GM12878 (cell line): ENCODE measurements at regions not wholly inside any gene's neighbourhood (a gene's known extent, or its start where the extent isn't known, plus 50 kb on each side); places are given as distances from the start of the nearest gene placed in this dataset.

Experiments
- ATAC-seq: fragments of 200-7000 bp; cut with Tn5 transposase; 3 replicates; pipeline ENCODE4 v1.9.1; 2020; ENCODE audit warnings: mild to moderate bottlenecking, moderate library complexity
- BruUV-seq: library from RNA; stranded (reverse); fragments of 400-500 nt; replicated peaks from 2 replicates; lab custom pipeline; 2021; lab: Mats Ljungman, UMichigan
- CTCF ChIA-PET: fragments of 300-600 bp; sonication (Branson Sonifier 250); formaldehyde crosslinking; extraction: SDS; loops from one replicate; lab custom pipeline; 2021; ENCODE audit warnings: inconsistent platforms; lab: Yijun Ruan, JAX
- POLR2A ChIA-PET: fragments of 350-600 bp; formaldehyde crosslinking; extraction: SDS; loops from one replicate; lab custom pipeline; 2021; ENCODE audit warnings: inconsistent platforms; lab: Charles Lee
- RAD21 ChIA-PET: fragments of 300-600 bp; sonication (Branson Sonifier 250); formaldehyde crosslinking; loops from one replicate; lab custom pipeline; 2023; ENCODE audit warnings: antibody characterized with exemption; ENCODE audit not compliant: unreplicated experiment; lab: Charles Lee
- SMC1A ChIA-PET: fragments of 300-600 bp; sonication (Branson Sonifier 250); formaldehyde crosslinking; loops from one replicate; lab custom pipeline; 2023; ENCODE audit not compliant: unreplicated experiment, uncharacterized antibody; lab: Charles Lee
- DNase-seq: peaks from one replicate; pipeline ENCODE4 v3.0.0-alpha.2; 2011; ENCODE audit warnings: low read depth, low spot score
- FAIRE-seq: peaks from 3 replicates; lab custom pipeline; 2011; peaks lifted over from hg19 to GRCh38; lab: Jason Lieb, UNC
- H2AFZ ChIP-seq: 2 replicates; pipeline ENCODE4 v1.6.0; 2011; ENCODE audit warnings: low read depth, low read length, control low read depth; ENCODE audit not compliant: control insufficient read depth
- H3K27ac ChIP-seq: 2 replicates; pipeline ENCODE4 v1.5.1; 2011; ENCODE audit warnings: control low read depth; ENCODE audit not compliant: control insufficient read depth, insufficient read depth
- H3K27me3 ChIP-seq, 2 experiments: replicated peaks in 1 of 2; 2 replicates each; pipeline versions ENCODE4 v1.6.0 to v1.6.1; 2011; ENCODE audit warnings: low read length in 1 of 2; ENCODE audit not compliant: control insufficient read depth in 2 of 2, insufficient read depth in 2 of 2
- H3K36me3 ChIP-seq, 2 experiments: 2 replicates each; pipeline ENCODE4 v1.5.1; 2011; ENCODE audit warnings: low read length in 1 of 2; ENCODE audit not compliant: control insufficient read depth in 2 of 2, insufficient read depth in 2 of 2
- H3K4me1 ChIP-seq: 2 replicates; pipeline ENCODE4 v1.6.1; 2011; ENCODE audit warnings: mild to moderate bottlenecking, low read length, moderate library complexity, mixed read lengths; ENCODE audit not compliant: control insufficient read depth, insufficient read depth
- H3K4me2 ChIP-seq: 2 replicates; pipeline ENCODE4 v1.6.0; 2011; ENCODE audit warnings: control low read depth; ENCODE audit not compliant: control insufficient read depth, insufficient read depth
- H3K4me3 ChIP-seq: fragments of 200-600 bp; sonication (generic); 2 replicates; pipeline ENCODE4 v1.5.1; 2016
- H3K79me2 ChIP-seq: 2 replicates; pipeline ENCODE4 v1.6.0; 2011; ENCODE audit warnings: low read length; ENCODE audit not compliant: control insufficient read depth, insufficient read depth
- H3K9ac ChIP-seq: 2 replicates; pipeline ENCODE4 v1.8.0; 2011; ENCODE audit warnings: low read length, control low read depth, mixed read lengths; ENCODE audit not compliant: control insufficient read depth, insufficient read depth
- H3K9me3 ChIP-seq: replicated peaks from 3 replicates; pipeline ENCODE4 v1.5.1; 2011; ENCODE audit warnings: mild to moderate bottlenecking, low read length; ENCODE audit not compliant: control insufficient read depth, insufficient read depth
- H4K20me1 ChIP-seq: 2 replicates; pipeline ENCODE4 v1.6.0; 2011; ENCODE audit not compliant: control insufficient read depth, insufficient read depth
- BMI1 ChIP-seq: fragments of 450-650 bp; IDR thresholded peaks from 2 replicates; pipeline ENCODE4 v1.6.1; 2016; ENCODE audit warnings: mild to moderate bottlenecking, moderate library complexity, borderline replicate concordance
- CBFB ChIP-seq: IDR thresholded peaks from 2 replicates; pipeline ENCODE4 v1.6.1; 2016; ENCODE audit warnings: antibody characterized with exemption, low read depth
- CREB1 ChIP-seq: IDR thresholded peaks from 2 replicates; pipeline ENCODE4 v1.6.1; 2012; ENCODE audit warnings: low read depth, mild to moderate bottlenecking, inconsistent platforms
- FOXM1 ChIP-seq: IDR thresholded peaks from 2 replicates; pipeline ENCODE4 v1.6.1; 2012; ENCODE audit warnings: low read depth, mild to moderate bottlenecking, inconsistent platforms, low read length, moderate library complexity
- KDM1A ChIP-seq: fragments of 200-600 bp; sonication (generic); IDR thresholded peaks from 2 replicates; pipeline ENCODE4 v1.6.1; 2016; ENCODE audit warnings: borderline replicate concordance
- MTA3 ChIP-seq: IDR thresholded peaks from 2 replicates; pipeline ENCODE4 v1.6.1; 2012; ENCODE audit warnings: low read length, inconsistent platforms, borderline replicate concordance
- NBN ChIP-seq: fragments of 450-650 bp; IDR thresholded peaks from 2 replicates; pipeline ENCODE4 v1.6.1; 2016
- RELA ChIP-seq: fragments of 450-650 bp; IDR thresholded peaks from 2 replicates; pipeline ENCODE4 v1.8.0; 2014; ENCODE audit warnings: borderline replicate concordance; ENCODE audit not compliant: partially characterized antibody
- SMARCA5 ChIP-seq: fragments of 450-650 bp; IDR thresholded peaks from 2 replicates; pipeline ENCODE4 v1.6.1; 2017; ENCODE audit warnings: mild to moderate bottlenecking
- ZNF384 ChIP-seq: IDR thresholded peaks from 2 replicates; pipeline ENCODE4 v1.6.1; 2012; ENCODE audit warnings: low read depth, mild to moderate bottlenecking, low read length, improper control_type of control experiment, borderline replicate concordance
- WGBS: methylation state at CpG from one replicate; pipeline ENCODE4 v1.1.6; 2016; ENCODE audit warnings: low lambda C conversion rate; ENCODE audit not compliant: insufficient replicate concordance, insufficient coverage; ENCODE audit errors: missing lambda C conversion rate; 5-methylcytosine and 5-hydroxymethylcytosine counted together
- in situ Hi-C: fragments of 300-500 bp; cut with MboI; formaldehyde crosslinking; loops from 9 replicates; pipeline ENCODE4 v1.14.3; 2018; ENCODE audit warnings: mixed read lengths
- intact Hi-C: fragments of 100-400 bp; cut with micrococcal nuclease; formaldehyde crosslinking; loops from one replicate; pipeline ENCODE4 v1.14.2; 2022; ENCODE audit not compliant: unreplicated experiment
- TF ChIP-seq, protein P1 (sequence below): IDR thresholded peaks from 2 replicates; pipeline ENCODE4 v1.6.1; 2012; ENCODE audit warnings: low read depth, low read length, improper control_type of control experiment
- TF ChIP-seq, protein P2 (sequence below): fragments of 150-350 bp; IDR thresholded peaks from 2 replicates; pipeline ENCODE4 v1.6.1; 2016; ENCODE audit warnings: low read depth, low read length
- TF ChIP-seq, protein P3 (sequence below): fragments of 450-650 bp; IDR thresholded peaks from 2 replicates; pipeline ENCODE4 v1.6.1; 2016; ENCODE audit warnings: mild to moderate bottlenecking, moderate library complexity, borderline replicate concordance

DNA sequence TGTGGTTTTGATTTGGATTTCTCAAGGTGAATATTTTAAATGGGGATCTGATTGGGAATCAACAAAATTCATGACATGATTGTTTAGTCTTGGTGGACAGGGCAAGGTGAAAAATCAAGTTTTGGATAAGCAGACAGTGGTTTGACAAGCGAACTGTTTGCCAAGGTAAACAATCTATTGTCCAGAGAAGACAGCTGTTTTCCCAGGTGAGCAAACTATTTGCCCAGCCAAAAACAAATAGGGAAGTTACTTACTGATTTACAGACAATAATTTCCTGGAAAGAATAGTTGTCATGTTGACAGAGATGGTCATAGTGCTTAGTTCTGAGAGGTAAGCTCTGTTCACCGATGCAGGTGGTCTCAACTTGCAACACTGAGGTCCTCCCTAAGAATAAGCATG, 94.0 kb upstream of the STEAP1B start:
- Histone ChIP-seq H3K4me2 (no peak overlapping the region), H3K79me2 (no peaks in the 10 kb centered on the region), H3K4me3 (no peak overlapping the region), H3K27ac (no peak overlapping the region), H3K27me3 (peaks cover 0 to 8% of the 10 kb centered on the region in 2 experiments), H3K9me3 (no peaks in the 10 kb centered on the region; the same call in 1 of the 3 replicates), H4K20me1 (no peaks in the 10 kb centered on the region), H2AFZ (no peak overlapping the region), H3K36me3 (no peaks in the 10 kb centered on the region), H3K4me1 (no peaks in the 10 kb centered on the region), H3K9ac (no peak overlapping the region)
- 51% methylated on average over 2 of the region's 2 CpGs for WGBS
- FAIRE-seq (no peak), DNase-seq (no peak), ATAC-seq (no peak)
- in situ Hi-C loops = no loop called here
- ChIA-PET CTCF (interaction anchor here (1.4 kb wide), 1 partner anchor 130 kb away, joined by 3 read pairs; no protein-coding TSS in a partner anchor), RAD21 (no interaction called here), SMC1A (no interaction called here), POLR2A (no interaction called here)
- intact Hi-C loops = no loop called here
- TF ChIP-seq, protein P1, sequence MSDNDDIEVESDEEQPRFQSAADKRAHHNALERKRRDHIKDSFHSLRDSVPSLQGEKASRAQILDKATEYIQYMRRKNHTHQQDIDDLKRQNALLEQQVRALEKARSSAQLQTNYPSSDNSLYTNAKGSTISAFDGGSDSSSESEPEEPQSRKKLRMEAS = no peak
- TF ChIP-seq CREB1 (no peak), SMARCA5 (no peak), NBN (no peak), ZNF384 (no peak), BMI1 (no peak), FOXM1 (no peak), MTA3 (no peak), KDM1A (no peak), CBFB (no peak), RELA (no peak)
- TF ChIP-seq, protein P2, sequence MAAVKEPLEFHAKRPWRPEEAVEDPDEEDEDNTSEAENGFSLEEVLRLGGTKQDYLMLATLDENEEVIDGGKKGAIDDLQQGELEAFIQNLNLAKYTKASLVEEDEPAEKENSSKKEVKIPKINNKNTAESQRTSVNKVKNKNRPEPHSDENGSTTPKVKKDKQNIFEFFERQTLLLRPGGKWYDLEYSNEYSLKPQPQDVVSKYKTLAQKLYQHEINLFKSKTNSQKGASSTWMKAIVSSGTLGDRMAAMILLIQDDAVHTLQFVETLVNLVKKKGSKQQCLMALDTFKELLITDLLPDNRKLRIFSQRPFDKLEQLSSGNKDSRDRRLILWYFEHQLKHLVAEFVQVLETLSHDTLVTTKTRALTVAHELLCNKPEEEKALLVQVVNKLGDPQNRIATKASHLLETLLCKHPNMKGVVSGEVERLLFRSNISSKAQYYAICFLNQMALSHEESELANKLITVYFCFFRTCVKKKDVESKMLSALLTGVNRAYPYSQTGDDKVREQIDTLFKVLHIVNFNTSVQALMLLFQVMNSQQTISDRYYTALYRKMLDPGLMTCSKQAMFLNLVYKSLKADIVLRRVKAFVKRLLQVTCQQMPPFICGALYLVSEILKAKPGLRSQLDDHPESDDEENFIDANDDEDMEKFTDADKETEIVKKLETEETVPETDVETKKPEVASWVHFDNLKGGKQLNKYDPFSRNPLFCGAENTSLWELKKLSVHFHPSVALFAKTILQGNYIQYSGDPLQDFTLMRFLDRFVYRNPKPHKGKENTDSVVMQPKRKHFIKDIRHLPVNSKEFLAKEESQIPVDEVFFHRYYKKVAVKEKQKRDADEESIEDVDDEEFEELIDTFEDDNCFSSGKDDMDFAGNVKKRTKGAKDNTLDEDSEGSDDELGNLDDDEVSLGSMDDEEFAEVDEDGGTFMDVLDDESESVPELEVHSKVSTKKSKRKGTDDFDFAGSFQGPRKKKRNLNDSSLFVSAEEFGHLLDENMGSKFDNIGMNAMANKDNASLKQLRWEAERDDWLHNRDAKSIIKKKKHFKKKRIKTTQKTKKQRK = no peak
- TF ChIP-seq, protein P3, sequence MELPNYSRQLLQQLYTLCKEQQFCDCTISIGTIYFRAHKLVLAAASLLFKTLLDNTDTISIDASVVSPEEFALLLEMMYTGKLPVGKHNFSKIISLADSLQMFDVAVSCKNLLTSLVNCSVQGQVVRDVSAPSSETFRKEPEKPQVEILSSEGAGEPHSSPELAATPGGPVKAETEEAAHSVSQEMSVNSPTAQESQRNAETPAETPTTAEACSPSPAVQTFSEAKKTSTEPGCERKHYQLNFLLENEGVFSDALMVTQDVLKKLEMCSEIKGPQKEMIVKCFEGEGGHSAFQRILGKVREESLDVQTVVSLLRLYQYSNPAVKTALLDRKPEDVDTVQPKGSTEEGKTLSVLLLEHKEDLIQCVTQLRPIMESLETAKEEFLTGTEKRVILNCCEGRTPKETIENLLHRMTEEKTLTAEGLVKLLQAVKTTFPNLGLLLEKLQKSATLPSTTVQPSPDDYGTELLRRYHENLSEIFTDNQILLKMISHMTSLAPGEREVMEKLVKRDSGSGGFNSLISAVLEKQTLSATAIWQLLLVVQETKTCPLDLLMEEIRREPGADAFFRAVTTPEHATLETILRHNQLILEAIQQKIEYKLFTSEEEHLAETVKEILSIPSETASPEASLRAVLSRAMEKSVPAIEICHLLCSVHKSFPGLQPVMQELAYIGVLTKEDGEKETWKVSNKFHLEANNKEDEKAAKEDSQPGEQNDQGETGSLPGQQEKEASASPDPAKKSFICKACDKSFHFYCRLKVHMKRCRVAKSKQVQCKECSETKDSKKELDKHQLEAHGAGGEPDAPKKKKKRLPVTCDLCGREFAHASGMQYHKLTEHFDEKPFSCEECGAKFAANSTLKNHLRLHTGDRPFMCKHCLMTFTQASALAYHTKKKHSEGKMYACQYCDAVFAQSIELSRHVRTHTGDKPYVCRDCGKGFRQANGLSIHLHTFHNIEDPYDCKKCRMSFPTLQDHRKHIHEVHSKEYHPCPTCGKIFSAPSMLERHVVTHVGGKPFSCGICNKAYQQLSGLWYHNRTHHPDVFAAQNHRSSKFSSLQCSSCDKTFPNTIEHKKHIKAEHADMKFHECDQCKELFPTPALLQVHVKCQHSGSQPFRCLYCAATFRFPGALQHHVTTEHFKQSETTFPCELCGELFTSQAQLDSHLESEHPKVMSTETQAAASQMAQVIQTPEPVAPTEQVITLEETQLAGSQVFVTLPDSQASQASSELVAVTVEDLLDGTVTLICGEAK = no peak
- no TSS peak for BruUV-seq
